Stimulated activated CD8-positive, alpha-beta memory T cell treated with anti-CD3 and anti-CD28 coated beads, Interleukin-15, amount 100 ng/mL, for 24 hours (primary cell): ENCODE measurements at regions not wholly inside any gene's neighbourhood (a gene's known extent, or its start where the extent isn't known, plus 50 kb on each side); places are given as distances from the start of the nearest gene placed in this dataset.

ENCODE experiments used
- DNase-seq: peaks from one replicate; pipeline ENCODE4 v3.0.0-alpha.2; 2020; ENCODE audit warnings: low read depth

- DNase-seq = no peak
Observed at GRCh38 chr7:46568420-46569132, 647.5 kb upstream of the IGFBP3 start.

- DNase-seq = no peak
Observed at GRCh38 chr7:46567858-46568257, 646.8 kb upstream of the IGFBP3 start.

DNA sequence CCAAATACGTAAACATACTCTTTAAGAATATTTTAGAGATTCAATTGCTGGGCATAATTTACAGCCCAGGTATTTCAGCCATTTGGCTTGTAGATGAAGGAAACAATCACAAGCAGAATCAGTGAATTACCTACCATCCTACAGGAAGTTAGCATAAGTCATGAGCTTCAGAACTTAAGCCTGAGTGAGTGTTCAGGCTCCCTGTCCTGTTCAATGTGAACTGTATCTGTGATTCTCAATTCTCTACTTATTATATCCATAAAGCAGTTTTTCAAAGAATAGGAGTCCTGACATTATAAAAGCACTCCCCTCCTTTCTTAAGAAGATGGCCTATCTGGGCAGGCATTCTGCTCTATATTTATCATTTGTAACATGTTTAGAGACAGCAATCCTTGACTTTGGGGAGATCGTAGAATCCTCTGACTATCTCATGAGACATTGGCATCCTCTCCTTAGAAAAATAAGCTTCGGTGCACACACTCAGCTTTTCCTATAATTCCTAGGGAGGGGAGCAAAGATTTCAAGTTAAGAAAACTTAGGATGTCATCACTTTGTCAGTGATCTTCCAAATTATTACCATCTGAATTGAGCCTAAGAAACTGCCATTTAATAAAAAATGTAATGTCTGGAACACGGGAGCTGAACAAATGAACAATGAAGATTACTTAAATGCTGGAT, 645.2 kb upstream of the IGFBP3 start:
- no peak for DNase-seq

DNA sequence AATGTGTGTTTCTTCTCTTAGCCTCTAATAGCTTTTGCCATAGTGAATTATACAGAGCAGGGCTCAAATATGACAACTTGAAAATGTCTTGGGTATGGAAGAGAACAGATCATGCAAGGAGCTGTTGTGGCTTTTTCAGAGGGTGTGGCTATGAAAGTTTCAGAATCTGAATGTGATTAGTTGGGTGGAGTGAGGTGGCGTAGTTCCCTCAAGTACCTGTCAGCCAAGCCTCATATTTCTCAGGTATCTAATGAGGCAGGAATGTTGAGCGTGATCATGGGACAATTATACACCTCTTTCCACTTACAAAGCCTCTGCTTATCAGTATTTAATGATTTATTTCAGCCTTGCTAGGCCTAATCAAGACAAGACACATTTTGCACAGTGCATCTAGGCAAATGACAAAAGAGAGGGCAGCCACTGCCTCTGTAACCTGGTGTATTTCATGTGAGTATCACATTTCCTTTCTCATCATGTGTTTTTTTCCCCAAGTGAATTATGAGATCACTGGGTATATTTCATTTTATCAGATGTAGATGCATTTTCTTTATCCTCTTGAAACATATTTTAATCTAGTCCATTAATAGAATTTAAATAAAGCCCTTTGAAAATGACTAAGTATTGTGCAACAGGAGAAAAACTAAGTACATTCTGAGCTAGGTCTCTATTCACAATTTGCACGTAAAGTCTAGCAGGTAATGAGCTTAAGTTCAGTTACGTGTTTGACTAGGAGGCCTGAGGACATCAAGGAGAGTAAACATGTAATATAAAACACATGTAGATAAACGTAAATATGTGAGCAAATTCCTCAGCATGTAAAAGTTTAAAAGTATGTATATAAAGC, 644.4 kb upstream of the IGFBP3 start:
- no peak for DNase-seq

DNA sequence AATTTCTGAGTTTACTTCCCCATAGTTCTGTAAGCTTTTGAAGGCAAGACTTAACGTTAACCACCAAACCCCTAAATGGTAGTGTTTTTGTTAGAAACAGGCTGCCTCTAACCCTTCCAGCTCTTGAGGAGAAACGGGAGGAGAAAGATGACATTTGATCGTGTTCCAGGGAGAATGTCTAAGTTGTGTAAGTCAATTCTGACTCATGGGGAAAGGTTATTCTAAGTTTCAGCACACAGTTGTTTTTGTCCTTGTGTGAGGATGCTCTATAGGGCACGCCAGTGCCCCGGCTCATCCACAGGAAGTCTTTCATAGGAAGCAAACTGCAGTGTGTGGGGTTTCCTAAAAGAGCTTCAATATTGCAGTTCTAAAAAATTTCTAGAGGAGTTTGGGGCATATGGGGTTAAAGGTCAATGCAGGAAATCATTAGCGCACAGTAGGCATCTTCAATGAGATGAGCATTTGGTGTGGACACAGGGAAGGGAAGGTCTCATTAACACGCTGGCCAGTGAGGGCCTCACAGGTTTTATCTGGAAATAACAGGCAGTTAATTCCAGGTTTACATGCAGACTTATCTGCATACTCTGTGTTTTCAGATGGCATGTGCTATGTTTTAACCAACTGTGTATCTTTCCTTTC, 638.2 kb upstream of the IGFBP3 start:
- no peak for DNase-seq

DNA sequence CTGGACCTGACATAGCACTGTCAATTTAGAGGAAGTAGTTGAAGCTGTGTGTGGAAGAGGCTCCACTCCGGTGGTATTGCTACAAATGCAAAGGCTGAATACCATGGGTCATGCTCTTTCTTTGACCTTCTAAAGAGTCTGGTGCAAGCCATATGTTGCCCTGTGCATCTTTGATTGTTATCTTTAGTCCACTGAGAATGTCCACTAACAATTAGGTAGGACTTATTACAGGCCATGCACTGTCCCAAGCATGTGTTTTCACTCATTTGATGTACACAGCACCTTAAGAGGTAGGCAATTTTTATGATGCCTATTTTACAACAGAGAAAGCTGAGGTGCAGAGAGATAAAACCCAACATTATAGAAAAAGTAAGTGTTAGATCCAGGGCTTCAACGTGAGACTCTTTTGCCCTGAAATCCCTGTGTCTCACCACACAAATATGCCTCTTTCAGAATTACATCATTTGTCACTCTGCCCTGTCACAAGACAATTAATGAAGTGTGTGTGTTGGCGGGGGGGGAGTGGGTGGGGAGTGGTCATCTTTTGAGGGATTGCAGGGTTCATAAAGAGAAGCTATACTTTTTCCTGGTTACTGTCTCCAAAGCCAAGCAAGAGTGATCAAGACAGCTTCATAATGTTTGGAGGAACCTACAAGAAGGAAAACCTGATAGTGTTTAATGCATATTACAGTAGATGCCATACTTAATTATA, 637.6 kb upstream of the IGFBP3 start:
- no peak for DNase-seq

- DNase-seq = no peak
Observed at GRCh38 chr7:46557781-46558180, 636.7 kb upstream of the IGFBP3 start.

DNA sequence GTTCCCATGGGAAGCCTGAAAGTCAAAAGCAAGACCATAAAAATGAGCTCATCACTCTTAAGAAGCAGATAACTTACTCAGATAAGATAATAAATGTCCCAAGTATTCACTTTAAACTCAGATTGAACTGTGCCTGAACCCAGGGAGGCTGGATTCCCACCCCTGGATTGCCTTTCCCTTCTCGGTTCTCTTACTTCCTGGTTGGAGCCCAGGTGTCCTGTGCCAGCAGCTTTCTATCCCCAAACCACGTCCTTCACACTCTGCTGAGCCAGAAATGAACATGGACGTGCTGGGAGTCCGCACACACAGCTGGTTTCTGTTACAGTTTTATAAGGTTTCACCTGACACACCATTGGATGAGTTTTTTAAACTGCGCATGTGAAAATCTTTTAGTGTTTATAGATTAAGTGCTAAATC, 636.2 kb upstream of the IGFBP3 start:
- no peak for DNase-seq

DNA sequence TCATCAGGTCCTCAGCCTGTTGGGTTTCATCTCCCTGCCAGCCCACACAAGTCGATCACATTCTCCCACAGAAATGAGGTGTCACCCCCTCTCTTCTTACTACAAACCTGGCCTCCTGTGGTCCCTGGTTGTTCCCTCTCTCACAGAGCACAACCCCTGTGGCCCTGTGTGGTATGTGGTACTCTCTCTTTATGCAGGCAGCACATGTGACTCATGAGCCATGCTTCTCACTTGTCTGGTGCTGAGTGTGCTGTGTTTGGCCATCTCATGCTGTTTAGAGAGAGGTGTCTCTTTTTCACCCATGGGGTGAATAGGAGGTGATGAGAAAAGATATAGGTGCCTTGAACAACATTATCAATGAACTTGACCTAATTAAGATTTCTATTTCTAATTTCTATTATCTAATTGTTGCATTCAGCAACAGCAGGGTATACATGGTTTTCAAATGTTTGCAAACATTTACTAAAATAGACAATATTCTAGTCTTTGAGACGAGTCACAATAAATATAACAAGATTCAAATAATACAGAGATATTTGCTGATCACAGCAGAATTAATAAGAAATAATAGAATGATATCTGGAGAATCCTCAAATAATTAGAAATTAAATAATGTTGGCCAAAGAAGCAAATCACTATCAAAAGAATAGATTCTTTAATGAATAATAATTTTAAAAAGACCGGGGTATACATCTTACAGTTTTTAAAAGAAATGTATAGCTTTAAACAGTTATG, 633.8 kb upstream of the IGFBP3 start:
- no peak for DNase-seq

GRCh38 chr7:46551603-46552002, 630.5 kb upstream of the IGFBP3 start:
- no peak for DNase-seq

GRCh38 chr7:46550864-46551263, 629.8 kb upstream of the IGFBP3 start:
- DNase-seq = no peak

GRCh38 chr7:46549892-46550639, 629.0 kb upstream of the IGFBP3 start:
- DNase-seq = no peak

DNA sequence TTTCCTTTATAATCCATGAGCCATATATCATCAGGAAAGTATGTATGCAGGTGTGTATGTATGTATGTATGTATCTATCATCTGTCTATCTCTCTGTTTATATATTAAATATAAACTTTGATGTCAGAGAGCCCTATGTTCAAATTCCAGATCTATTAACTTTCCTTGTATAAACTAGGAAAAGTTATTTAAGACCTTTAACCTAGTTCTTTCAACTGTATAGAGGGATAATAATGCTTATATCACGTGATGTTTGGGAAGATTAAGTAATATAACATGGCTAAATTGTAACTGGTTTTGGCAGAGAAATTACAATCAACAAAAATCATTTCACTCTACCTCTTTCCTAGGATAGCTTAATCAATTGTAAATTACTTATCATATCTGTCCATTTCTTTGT, 628.3 kb upstream of the IGFBP3 start:
- DNase-seq = no peak

- DNase-seq = no peak
Observed at GRCh38 chr7:46547044-46547443, 626.0 kb upstream of the IGFBP3 start.

DNA sequence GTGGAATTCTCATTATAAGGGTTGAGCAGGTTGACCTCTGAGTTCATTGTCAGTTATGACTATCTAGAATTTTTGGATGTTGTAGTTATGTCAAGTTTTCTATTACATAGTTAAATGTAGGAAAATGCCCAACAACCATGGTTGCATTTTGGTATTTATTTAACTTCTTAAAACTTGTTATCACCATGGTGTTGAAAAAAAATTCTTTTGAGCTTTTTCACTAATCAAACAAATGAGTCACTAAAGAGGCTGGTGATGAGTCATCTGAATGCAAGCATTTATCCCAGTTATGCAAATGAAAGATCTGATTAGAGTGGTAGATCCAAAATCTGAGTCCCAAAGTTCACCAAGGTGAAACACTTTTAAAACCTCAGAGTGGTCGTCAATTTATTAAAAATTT, 624.7 kb upstream of the IGFBP3 start:
- DNase-seq = no peak

DNA sequence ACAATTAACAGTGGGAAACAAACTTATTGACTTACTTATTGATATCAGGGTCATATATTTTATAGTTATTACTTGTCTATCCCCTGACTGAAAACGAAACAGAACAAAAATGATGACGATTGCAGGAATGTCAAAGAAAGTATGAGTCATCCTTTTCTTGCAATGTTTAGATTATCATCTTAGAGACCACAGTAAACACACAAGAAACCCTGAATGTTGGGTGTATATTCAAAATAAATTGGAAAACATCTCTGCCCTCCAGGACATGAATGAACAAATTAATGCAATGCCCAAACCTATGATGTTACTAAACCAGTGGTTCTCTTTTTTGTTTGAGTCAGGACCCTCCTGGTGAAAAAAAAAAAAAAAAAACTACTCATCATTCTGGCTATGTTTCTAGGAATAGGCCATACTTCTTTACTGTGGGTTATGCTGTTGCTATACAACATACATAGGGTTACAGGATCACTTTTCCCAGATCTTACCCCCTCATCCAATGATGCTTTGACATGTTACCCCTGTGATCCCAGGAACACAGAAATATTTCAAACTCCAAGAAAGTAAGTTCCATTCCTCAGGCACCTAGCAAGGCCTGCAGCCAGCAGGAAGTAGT, 623.4 kb upstream of the IGFBP3 start:
- no peak for DNase-seq

DNA sequence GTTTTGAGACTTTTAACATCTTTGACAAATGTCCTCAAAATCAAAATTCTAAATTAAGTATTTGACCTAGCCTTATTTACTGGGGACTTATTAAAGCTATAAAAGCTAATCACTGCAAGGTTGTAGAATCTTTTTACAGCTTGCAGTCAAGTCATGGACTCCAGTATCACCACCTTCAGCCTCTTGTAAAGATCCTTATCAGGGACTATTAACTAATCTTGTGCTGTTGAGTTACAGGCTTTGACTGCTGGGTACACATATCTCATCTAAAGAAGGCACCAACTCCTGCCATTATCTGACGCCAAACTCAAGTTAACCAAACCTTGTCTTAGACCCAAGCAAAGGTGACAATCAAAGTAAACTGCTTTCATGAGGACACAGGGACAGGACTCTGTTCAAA, 621.0 kb upstream of the IGFBP3 start:
- DNase-seq = no peak

GRCh38 chr7:46539892-46540483, 618.9 kb upstream of the IGFBP3 start:
- DNase-seq = no peak

DNA sequence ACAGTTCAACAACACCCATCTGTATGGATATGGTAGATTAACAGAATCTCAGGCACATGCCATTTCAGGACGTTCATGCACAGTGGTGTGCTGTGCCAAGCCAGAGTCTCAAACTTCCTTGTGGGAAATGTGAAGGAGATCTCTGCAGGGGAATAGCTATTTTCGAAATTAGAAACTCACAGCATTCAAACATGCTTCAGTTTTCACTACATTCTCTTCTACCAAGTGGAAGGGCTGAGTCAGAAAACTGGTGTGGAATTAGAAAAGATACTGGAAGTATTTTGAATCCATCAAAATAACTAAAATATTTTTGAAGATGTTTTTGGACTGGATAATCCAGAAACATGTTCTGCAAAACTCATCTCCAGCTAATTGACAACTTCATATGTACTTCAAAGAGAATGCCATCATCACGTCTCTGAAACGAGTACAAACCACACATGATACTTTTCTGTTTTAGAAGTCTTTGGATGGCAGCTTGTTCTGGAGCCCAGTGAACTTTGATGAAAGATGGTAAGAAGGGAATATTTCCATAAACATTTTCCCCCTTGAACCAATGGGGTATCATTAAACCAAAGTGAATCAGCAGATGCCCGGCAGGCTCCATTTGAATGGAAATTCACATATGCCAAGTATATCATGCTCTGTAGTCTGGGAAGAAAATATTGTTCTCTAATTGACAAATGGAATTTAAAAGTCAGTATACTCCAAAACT, 616.3 kb upstream of the IGFBP3 start:
- no peak for DNase-seq
